H9 (cell line): ENCODE measurements at regions not wholly inside any gene's neighbourhood (a gene's known extent, or its start where the extent isn't known, plus 50 kb on each side); places are given as distances from the start of the nearest gene placed in this dataset.

Source experiments
- DNase-seq: peaks from one replicate; pipeline ENCODE4 v3.0.0-alpha.2; 2017
- H2AFZ ChIP-seq: one replicate; pipeline ENCODE4 v1.6.1; 2013; ENCODE audit warnings: mild to moderate bottlenecking, low read length, control low read depth, moderate library complexity
- H2AK5ac ChIP-seq: 2 replicates; pipeline ENCODE4 v1.6.1; 2013; ENCODE audit warnings: low read length, control low read depth, mixed read lengths; ENCODE audit not compliant: insufficient read length
- H2BK120ac ChIP-seq: one replicate; pipeline ENCODE4 v1.6.1; 2013; ENCODE audit warnings: low read depth, mild to moderate bottlenecking, low read length, control low read depth, inconsistent platforms; ENCODE audit not compliant: poor library complexity, severe bottlenecking
- H2BK12ac ChIP-seq: 2 replicates; pipeline ENCODE4 v1.6.1; 2013; ENCODE audit warnings: low read length, control low read depth, mixed read lengths, low read depth; ENCODE audit not compliant: insufficient read length
- H2BK15ac ChIP-seq: 2 replicates; pipeline ENCODE4 v1.6.1; 2013; ENCODE audit warnings: low read depth, low read length, control low read depth
- H2BK20ac ChIP-seq: one replicate; pipeline ENCODE4 v1.6.1; 2013; ENCODE audit warnings: low read depth, mild to moderate bottlenecking, low read length, control low read depth, inconsistent platforms; ENCODE audit not compliant: poor library complexity, severe bottlenecking
- H2BK5ac ChIP-seq: 2 replicates; pipeline ENCODE4 v1.6.1; 2013; ENCODE audit warnings: low read length, control low read depth, mixed read lengths; ENCODE audit not compliant: insufficient read length
- H3K14ac ChIP-seq: 2 replicates; pipeline ENCODE4 v1.6.1; 2013; ENCODE audit warnings: low read length, control low read depth; ENCODE audit not compliant: insufficient read depth
- H3K18ac ChIP-seq: 2 replicates; pipeline ENCODE4 v1.6.1; 2013; ENCODE audit warnings: low read depth, mild to moderate bottlenecking, mixed read lengths, low read length, control low read depth; ENCODE audit not compliant: insufficient read length
- H3K23ac ChIP-seq: 2 replicates; pipeline ENCODE4 v1.6.1; 2013; ENCODE audit warnings: low read length, control low read depth, mixed read lengths, low read depth; ENCODE audit not compliant: insufficient read length
- H3K23me2 ChIP-seq: 2 replicates; pipeline ENCODE4 v1.6.1; 2013; ENCODE audit warnings: low read depth, mild to moderate bottlenecking, mixed read lengths, low read length, control low read depth; ENCODE audit not compliant: insufficient read length, poor library complexity, severe bottlenecking
- H3K27ac ChIP-seq: 2 replicates; pipeline ENCODE4 v1.5.1; 2013; ENCODE audit warnings: low read length, control low read depth, mixed read lengths, low read depth; ENCODE audit not compliant: insufficient read length
- H3K27me3 ChIP-seq: 2 replicates; pipeline ENCODE4 v1.6.1; 2013; ENCODE audit warnings: low read length, control low read depth, inconsistent platforms; ENCODE audit not compliant: insufficient read depth
- H3K4ac ChIP-seq: 2 replicates; pipeline ENCODE4 v1.6.1; 2013; ENCODE audit warnings: low read depth, mild to moderate bottlenecking, control low read depth, inconsistent platforms, low read length, moderate library complexity
- H3K4me1 ChIP-seq: 2 replicates; pipeline ENCODE4 v1.6.1; 2013; ENCODE audit warnings: low read length, control low read depth, inconsistent platforms; ENCODE audit not compliant: insufficient read depth
- H3K4me2 ChIP-seq: 2 replicates; pipeline ENCODE4 v1.6.1; 2013; ENCODE audit warnings: low read length, control low read depth, mixed read lengths; ENCODE audit not compliant: insufficient read length, insufficient read depth
- H3K56ac ChIP-seq: 2 replicates; pipeline ENCODE4 v1.6.1; 2013; ENCODE audit warnings: low read depth, mild to moderate bottlenecking, mixed read lengths, low read length, control low read depth; ENCODE audit not compliant: insufficient read length
- H3K79me1 ChIP-seq: 2 replicates; pipeline ENCODE4 v1.6.1; 2013; ENCODE audit warnings: low read depth, mild to moderate bottlenecking, moderate library complexity, low read length, control low read depth, inconsistent platforms; ENCODE audit not compliant: insufficient read depth, poor library complexity, severe bottlenecking
- H3K79me2 ChIP-seq: 2 replicates; pipeline ENCODE4 v1.6.1; 2013; ENCODE audit warnings: low read length, control low read depth, inconsistent platforms; ENCODE audit not compliant: insufficient read depth
- H3K9ac ChIP-seq: 2 replicates; pipeline ENCODE4 v1.6.1; 2013; ENCODE audit warnings: low read length, control low read depth, mixed read lengths; ENCODE audit not compliant: insufficient read length; ENCODE audit errors: extremely low read depth
- H3K9me3 ChIP-seq: one replicate; pipeline ENCODE4 v1.6.1; 2013; ENCODE audit warnings: low read depth, low read length, inconsistent platforms; ENCODE audit not compliant: control insufficient read depth
- H3T11ph ChIP-seq: one replicate; pipeline ENCODE4 v1.6.1; 2013; ENCODE audit warnings: mild to moderate bottlenecking, low read length, control low read depth, inconsistent platforms
- H4K20me1 ChIP-seq: one replicate; pipeline ENCODE4 v1.6.1; 2013; ENCODE audit not compliant: control insufficient read depth, insufficient read length, insufficient read depth
- H4K5ac ChIP-seq: 2 replicates; pipeline ENCODE4 v1.6.1; 2013; ENCODE audit warnings: low read depth, mild to moderate bottlenecking, mixed read lengths, low read length, control low read depth; ENCODE audit not compliant: insufficient read length
- H4K8ac ChIP-seq: replicated peaks from 2 replicates; pipeline ENCODE4 v1.6.1; 2013; ENCODE audit warnings: low read length, control low read depth, mixed read lengths, low read depth; ENCODE audit not compliant: insufficient read length
- H4K91ac ChIP-seq: 2 replicates; pipeline ENCODE4 v1.6.1; 2013; ENCODE audit warnings: low read depth, mild to moderate bottlenecking, moderate library complexity, mixed read lengths, low read length, control low read depth; ENCODE audit not compliant: insufficient read length
- H3K27ac Mint-ChIP-seq, 3 experiments: 2 replicates in 2 of 3; 3 replicates in 1 of 3; pipeline ENCODE4 v1.8.0; 2020 to 2021; ENCODE audit warnings: mixed read lengths in 3 of 3, mild to moderate bottlenecking in 1 of 3, moderate library complexity in 1 of 3
- H3K27me3 Mint-ChIP-seq: 2 replicates; pipeline ENCODE4 v1.8.0; 2021; ENCODE audit warnings: low read depth, mild to moderate bottlenecking, moderate library complexity, mixed read lengths
- H3K36me3 Mint-ChIP-seq, 3 experiments: 2 replicates in 2 of 3; 3 replicates in 1 of 3; pipeline ENCODE4 v1.8.0; 2020 to 2021; ENCODE audit warnings: low read depth in 3 of 3, mixed read lengths in 3 of 3; ENCODE audit not compliant: insufficient read depth in 1 of 3
- H3K4me1 Mint-ChIP-seq, 2 experiments: 2 replicates each; pipeline ENCODE4 v1.8.0; 2020; ENCODE audit warnings: mixed read lengths in 2 of 2
- H3K4me3 Mint-ChIP-seq, 2 experiments: 2 replicates in 1 of 2; 3 replicates in 1 of 2; pipeline ENCODE4 v1.8.0; 2020 to 2021; ENCODE audit warnings: mild to moderate bottlenecking in 2 of 2, mixed read lengths in 2 of 2, moderate library complexity in 1 of 2
- H3K9me3 Mint-ChIP-seq, 2 experiments: 2 replicates in 1 of 2; 3 replicates in 1 of 2; pipeline ENCODE4 v1.8.0; 2020; ENCODE audit warnings: mild to moderate bottlenecking in 2 of 2, mixed read lengths in 2 of 2, moderate library complexity in 1 of 2
- CTCF ChIP-seq: fragments of 200-600 bp; sonication (generic); conservative IDR thresholded peaks from 3 replicates; pipeline ENCODE4 v1.8.0; 2021; ENCODE audit warnings: antibody characterized with exemption, mild to moderate bottlenecking

GRCh38 chr18:77619525-77619924, 369.9 kb downstream of the GALR1 start:
- no peaks in the 10 kb centered on the region for H3K9me3 ChIP-seq
- DNase-seq = no peak

More at GRCh38 chr18:77619525-77619924, 369.9 kb downstream of the GALR1 start:
- no peaks in the 10 kb centered on the region for H3K27me3 ChIP-seq
- no peak overlapping the region for H3K9ac ChIP-seq
- no peaks in the 10 kb centered on the region for H3K23me2 ChIP-seq
- peaks cover 4 to 5% of the 10 kb centered on the region in 2 experiments; a peak in 3 of 5 replicates for H3K9me3 Mint-ChIP-seq
- no peak overlapping the region for H2BK15ac ChIP-seq
- H3K79me2 ChIP-seq = no peaks in the 10 kb centered on the region
- no peak overlapping the region for H4K5ac ChIP-seq
- no peak overlapping the region for H2BK20ac ChIP-seq
- H3K4me1 ChIP-seq = no peaks in the 10 kb centered on the region
- H2AFZ ChIP-seq = no peak overlapping the region
- no peak overlapping the region for H3T11ph ChIP-seq
- H3K4me2 ChIP-seq = no peak overlapping the region
- peaks cover 0 to 3% (median 0%) of the 10 kb centered on the region in 3 experiments; a peak in 1 of 7 replicates for H3K36me3 Mint-ChIP-seq
- no peak overlapping the region for H4K91ac ChIP-seq
- no peak overlapping the region for H2BK120ac ChIP-seq
- H3K27ac ChIP-seq = no peak overlapping the region
- no peaks in the 10 kb centered on the region for H3K4me1 Mint-ChIP-seq
- H4K8ac ChIP-seq = no peak overlapping the region
- H3K4ac ChIP-seq = no peak overlapping the region
- no peaks in the 10 kb centered on the region for H3K79me1 ChIP-seq
- H4K20me1 ChIP-seq = no peaks in the 10 kb centered on the region
- H3K18ac ChIP-seq = no peak overlapping the region
- TF ChIP-seq CTCF = no peak
- H2BK5ac ChIP-seq = no peak overlapping the region
- H3K56ac ChIP-seq = no peak overlapping the region
- no peak overlapping the region for H3K4me3 Mint-ChIP-seq
- H3K27me3 Mint-ChIP-seq = no peaks in the 10 kb centered on the region; the same call in 1 of the 2 replicates
- no peak overlapping the region for H3K23ac ChIP-seq
- H3K27ac Mint-ChIP-seq = no peak overlapping the region
- no peak overlapping the region for H2AK5ac ChIP-seq
- no peak overlapping the region for H3K14ac ChIP-seq
- H2BK12ac ChIP-seq = no peak overlapping the region
